HG02623 (cell line): ENCODE measurements at regions not wholly inside any gene's neighbourhood (a gene's known extent, or its start where the extent isn't known, plus 50 kb on each side); places are given as distances from the start of the nearest gene placed in this dataset.
"Not testable (repeated sequence)": the region's sequence is repeated elsewhere in the genome, so short reads cannot be mapped to it uniquely, and the experiment has no call there.

Source experiments
- ATAC-seq: cut with Tn5 transposase; IDR thresholded peaks from one replicate; pipeline ENCODE4 v1.9.1; 2021; ENCODE audit warnings: moderate library complexity; ENCODE audit not compliant: unreplicated experiment

GRCh38 chr1:163472651-163473248 lies 151.0 kb downstream of the NUF2 start:
- ATAC-seq = no peak

DNA sequence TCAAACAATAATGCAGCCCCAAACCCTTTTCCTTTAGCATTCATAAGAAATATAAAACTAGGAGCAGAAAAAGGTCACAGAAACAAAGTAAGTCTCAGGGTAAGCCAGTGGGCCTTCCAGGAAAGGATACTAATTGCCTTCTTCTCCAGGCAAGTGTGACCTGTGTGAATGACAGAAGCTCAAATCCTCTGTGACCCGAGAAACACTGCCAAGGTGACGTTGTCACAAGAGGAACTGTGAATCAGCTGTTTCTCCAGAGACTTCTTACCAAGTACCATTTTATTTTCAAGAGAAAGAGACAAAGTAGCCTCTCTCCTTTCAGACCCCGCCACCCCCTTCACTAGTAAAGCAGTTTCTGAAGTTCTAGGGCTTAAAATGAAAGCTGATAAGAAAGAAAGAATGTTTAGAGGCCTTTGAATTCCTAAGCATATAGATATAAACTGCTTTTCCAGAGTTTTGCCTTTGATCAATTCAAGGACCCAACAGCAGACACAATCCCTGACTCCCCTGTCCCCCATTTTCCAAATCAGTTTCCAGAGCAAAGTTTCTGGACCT lies 155.6 kb downstream of the NUF2 start:
- ATAC-seq = no peak

DNA sequence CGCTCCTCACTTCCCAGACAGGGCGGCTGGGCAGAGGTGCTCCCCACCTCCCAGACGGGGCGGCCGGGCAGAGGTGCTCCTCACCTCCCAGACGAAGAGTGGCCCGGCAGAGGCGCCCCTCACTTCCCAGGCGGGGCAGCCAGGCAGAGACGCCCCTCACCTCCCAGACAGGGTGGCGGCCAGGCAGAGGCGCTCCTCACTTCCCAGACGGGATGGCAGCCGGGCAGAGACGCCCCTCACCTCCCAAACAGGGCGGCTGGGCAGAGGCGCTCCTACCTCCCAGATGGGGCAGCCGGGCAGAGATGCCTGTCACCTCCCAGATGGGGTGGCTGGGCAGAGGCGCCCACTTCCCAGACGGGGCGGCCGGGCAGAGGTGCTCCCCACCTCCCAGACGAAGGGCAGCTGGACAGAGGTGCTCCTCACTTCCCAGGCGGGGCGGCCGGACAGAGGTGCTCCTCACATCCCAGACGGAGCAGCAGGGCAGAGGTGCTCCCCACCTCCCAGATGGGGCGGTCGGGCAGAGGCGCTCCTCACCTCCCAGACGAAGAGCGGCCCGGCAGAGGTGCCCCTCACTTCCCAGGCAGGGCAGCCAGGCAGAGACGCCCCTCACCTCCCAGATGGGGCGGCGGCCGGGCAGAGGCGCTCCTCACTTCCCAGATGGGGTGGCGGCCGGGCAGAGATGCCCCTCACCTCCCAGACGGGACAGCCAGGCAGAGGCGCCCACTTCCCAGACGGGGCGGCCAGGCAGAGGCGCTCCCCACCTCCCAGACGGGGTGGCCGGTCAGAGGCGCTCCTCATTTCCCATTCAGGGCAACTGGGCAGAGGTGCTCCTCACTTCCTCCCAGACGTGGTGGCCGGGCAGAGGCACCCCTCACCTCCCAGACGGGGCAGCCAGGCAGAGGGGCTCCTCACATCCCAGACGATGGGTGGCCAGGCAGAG lies 176.9 kb downstream of the NUF2 start:
- ATAC-seq = not testable (repeated sequence)

DNA sequence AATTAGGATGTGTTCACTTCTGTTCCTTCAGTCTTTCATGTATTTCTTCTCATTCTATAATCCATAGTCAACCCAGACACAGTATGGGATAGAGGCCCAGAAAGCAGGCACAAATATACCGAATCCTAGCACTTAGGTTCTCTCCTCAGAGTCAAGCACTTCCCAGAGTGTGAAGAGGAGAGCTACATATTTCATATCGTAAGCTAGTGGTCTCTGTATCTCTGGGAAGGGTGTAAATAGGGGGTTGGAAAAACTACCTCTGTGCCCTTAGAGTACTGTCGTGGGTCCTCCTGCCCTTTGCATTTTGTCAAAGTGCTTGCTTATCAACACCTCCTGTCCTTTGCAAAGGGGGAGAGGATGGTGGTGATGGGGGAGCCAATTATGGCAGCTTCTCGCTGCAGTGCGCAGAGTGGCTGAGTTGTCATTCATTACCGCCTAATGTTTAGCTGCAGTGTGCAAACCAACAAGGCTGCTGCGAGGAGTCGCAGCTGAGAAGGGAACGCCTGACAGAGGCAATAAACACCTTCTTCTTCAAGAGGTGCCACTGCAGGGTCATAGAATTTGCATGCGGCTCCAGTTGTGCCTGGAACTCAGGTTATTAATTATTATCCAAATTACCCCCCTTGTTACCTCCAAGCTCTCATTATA lies 182.7 kb downstream of the NUF2 start:
- no peak for ATAC-seq

- no peak for ATAC-seq
Observed at GRCh38 chr1:163509114-163509513, 187.4 kb downstream of the NUF2 start.

DNA sequence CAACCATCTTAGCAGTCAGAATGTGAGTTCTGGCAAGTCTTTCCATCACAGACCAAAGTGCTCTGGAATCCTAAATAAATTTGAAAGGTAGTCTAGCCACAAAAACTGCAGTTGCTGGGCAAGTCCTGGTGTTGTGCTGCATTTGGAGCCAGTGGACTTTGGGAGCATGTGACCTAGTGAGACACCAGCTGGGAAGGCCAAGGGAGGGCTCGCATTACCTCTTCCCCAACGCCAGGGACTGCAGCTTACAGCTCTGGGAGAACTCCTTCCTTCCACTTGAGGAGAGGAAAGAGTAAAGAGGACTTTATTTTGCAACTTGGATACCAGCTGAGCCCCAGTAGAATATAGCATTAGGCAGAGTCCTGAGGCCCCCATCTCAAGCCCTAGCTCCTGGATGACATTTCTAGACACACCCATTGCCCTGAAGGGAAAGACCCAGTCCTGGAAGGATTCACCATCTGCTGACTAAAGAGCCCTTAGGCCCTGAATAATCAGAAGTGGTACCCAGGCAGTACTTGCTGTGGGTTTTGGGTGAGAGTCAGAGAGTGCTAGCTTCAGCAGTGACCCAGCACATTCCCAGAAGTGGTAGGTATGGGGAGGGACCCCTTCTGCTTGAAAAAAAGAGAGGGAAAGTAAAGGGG lies 190.7 kb downstream of the NUF2 start:
- ATAC-seq = no peak

GRCh38 chr1:163523375-163524029 lies 201.7 kb downstream of the NUF2 start:
- ATAC-seq = no peak

- peak; percentile 88 for ATAC-seq
Observed at GRCh38 chr1:163528710-163529348, 207.1 kb downstream of the NUF2 start.

DNA sequence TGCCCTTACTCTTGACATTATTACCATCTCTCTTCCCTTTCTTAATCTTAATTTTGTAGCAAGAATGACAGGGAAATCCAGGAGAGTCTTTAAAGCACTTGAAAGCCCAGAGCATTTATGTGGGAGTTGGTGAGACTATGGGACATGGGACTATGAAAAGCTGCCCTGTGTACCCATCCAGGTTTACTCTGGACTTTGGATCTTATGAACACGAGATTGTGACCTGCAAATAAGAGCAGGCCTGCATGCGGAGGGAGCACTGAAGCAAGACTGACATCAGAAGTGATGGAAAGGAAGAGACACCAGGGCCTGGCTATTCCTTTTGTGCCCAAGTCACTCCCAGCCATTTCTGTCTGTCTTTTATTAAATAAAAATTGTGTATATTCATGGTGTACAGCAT lies 209.6 kb downstream of the NUF2 start:
- no peak for ATAC-seq

DNA sequence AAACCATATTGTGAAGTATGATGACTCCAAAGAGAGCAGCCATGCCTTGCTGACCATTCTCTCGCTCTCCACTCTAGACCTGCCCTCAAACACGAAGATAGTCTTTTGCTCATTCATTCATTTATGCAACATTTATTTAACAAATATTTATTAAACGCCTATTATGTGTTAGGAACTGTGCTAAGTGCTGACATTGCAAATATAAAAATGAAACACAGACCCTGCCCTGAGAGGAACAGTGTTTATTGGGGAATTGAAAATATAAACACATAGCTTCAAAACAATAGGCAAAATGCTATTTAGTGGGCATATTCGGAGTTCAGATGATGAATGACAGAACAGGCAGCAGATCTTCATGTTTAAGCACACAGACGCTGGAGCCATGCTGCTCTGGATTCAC lies 213.6 kb downstream of the NUF2 start:
- ATAC-seq = no peak

DNA sequence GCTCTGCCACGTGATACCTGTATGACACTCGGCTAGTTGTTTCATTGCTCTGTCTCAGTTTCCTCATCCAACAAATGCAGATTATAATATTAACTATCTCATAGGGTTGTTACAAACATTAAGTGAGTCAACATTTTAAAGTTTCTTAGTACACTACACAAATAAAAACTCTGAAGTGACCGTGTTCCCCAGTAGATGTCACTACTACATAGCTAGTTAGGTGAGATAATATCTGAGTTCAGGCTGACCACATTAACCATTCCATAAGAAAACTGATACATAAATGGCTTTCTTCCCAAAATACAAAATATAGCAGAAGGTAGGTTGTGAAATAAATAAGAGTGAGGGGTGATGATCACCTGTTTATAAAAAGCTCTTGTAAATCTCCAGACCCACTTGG lies 214.1 kb downstream of the NUF2 start:
- no peak for ATAC-seq

DNA sequence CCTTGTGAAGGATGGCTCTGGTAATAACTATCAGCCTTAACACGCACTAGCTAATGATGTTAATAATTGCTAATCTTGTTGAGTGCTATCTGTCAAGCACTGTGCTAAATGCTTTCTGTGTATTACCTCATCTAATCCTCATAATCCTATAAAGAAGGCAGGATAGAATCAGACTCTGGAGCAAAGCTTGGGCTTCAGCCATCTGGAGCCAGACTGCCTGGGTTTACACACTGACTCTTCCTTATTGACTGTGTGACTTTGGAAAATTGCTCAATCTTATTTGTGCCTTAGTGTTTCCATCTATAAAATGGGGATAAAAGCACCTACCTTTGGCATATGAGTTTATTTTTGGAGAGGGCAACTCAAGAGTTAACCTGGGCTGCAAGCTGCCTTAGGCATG lies 216.1 kb downstream of the NUF2 start:
- ATAC-seq = no peak

DNA sequence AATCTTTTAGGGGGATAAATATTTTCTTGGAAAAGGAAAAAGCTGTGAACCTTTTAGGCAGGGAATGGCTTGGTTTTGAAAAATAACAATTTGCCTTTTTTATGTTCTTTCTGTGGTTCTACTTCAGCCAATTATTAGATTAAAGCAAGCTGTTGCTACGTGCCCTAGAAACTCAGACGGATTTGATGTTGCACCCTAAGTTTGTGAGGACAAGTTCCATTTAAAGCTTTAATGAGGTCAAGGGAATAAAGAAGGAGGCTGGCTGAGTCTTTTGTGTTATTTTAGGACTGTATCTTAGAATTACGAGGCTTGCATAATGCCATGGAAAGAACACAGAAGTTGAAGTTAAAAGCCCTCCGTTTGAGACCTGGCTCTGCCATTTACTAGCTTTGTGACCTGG lies 216.9 kb downstream of the NUF2 start:
- ATAC-seq = no peak

GRCh38 chr1:163540727-163541126 lies 219.0 kb downstream of the NUF2 start:
- no peak for ATAC-seq

- ATAC-seq = no peak
Observed at GRCh38 chr1:163544441-163544840, 222.7 kb downstream of the NUF2 start.

DNA sequence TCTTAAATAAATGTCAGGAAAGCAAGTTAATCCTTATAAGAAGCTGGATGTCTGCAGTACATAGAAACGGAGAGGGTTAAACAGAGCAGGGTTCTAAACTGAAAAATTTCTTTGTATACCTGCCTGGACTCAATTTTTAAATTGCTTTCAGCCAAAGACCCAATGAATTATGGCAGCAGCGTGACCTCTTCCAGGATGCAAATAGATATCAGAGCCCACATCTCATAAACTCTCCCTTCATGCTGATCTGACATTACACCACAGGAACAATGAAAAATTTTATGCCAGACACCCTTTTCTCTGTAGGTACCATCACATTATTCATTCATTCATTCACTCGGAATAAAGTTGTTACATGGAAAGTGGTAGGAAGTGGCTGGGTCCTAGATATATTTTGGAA lies 236.4 kb downstream of the NUF2 start:
- no peak for ATAC-seq

- ATAC-seq = no peak
Observed at GRCh38 chr1:163561580-163562295, 240.0 kb downstream of the NUF2 start.

- no peak for ATAC-seq
Observed at GRCh38 chr1:163562355-163562754, 240.6 kb downstream of the NUF2 start.

- ATAC-seq = no peak
Observed at GRCh38 chr1:163565166-163565565, 243.4 kb downstream of the NUF2 start.
